Stomach (tissue), 4 donors: ENCODE measurements at regions not wholly inside any gene's neighbourhood (a gene's known extent, or its start where the extent isn't known, plus 50 kb on each side); places are given as distances from the start of the nearest gene placed in this dataset.

Experiments used
- CTCF ChIP-seq, 7 experiments: fragments of 450-650 bp in 4 of 7; fragments of 200-600 bp in 3 of 7; sonication (generic) in 3 of 7; IDR thresholded peaks; one replicate each; pipeline ENCODE4 v1.5.1; 2016 to 2019; ENCODE audit warnings: antibody characterized with exemption in 7 of 7, control low read depth in 2 of 7, mild to moderate bottlenecking in 1 of 7
- POLR2A ChIP-seq, 4 donors: fragments of 450-650 bp; IDR thresholded peaks; one replicate each; pipeline ENCODE4 v1.6.1; 2016; ENCODE audit warnings: antibody characterized with exemption in 4 of 4, control low read depth in 2 of 4, mild to moderate bottlenecking in 1 of 4, moderate library complexity in 1 of 4
- POLR2AphosphoS5 ChIP-seq, 3 donors: sonication (generic); formaldehyde crosslinking; IDR thresholded peaks; one replicate each; pipeline ENCODE4 v1.6.1; 2016; ENCODE audit warnings: antibody characterized with exemption in 3 of 3

DNA sequence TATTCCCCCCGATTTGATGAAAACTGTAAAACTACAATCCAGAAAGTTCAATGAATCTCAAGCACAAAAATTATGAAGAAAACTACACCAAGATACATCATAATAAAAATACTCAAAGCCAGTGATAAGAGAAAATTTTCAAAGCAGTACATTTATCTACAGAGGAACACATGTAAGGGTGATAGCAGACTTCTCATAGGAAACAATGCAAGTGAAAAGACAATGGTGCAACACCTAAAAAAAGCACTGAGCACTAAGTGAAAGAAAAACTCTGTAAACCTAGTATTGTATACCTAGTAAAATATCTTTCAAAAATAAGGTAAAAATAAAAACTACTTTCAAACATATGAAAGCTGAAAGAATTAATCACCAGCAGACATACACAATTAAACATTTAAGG lies 76.1 kb upstream of the IRF2BP2 start:
- TF ChIP-seq POLR2A (IDR thresholded peaks at IDR 0.05) (no peak), CTCF (IDR thresholded peaks at IDR 0.05) (no peak), POLR2AphosphoS5 (IDR thresholded peaks at IDR 0.05) (no peak)
